Renal cortical epithelial cell (primary cell): ENCODE measurements at regions not wholly inside any gene's neighbourhood (a gene's known extent, or its start where the extent isn't known, plus 50 kb on each side); places are given as distances from the start of the nearest gene placed in this dataset.

ENCODE experiments used
- DNase-seq: peaks from one replicate; pipeline ENCODE4 v3.0.0-alpha.2; 2011; ENCODE audit warnings: low read depth

DNA sequence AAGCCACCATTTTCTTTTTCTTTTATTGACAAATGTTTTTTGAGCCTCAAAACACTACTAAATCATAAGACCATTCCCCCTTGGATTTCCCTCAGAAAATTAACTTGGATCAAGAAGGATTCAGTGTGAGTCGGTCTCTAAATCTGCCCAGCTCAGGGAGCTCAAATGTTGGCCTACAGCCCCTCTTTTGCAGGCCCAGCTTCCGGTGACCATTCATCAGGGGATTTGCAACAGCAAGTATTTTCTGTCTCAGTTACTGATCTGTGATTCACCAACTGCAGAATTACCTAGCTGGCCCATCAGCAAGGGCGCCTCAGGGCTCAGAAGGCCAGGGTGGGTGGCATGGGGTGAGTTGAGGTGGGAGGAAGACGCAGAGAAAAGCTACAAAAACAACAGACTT is 318.1 kb downstream of the CDC5L start:
- DNase-seq: no peak

GRCh38 chr6:44706011-44706410 is 318.5 kb downstream of the CDC5L start:
- no peak for DNase-seq

DNA sequence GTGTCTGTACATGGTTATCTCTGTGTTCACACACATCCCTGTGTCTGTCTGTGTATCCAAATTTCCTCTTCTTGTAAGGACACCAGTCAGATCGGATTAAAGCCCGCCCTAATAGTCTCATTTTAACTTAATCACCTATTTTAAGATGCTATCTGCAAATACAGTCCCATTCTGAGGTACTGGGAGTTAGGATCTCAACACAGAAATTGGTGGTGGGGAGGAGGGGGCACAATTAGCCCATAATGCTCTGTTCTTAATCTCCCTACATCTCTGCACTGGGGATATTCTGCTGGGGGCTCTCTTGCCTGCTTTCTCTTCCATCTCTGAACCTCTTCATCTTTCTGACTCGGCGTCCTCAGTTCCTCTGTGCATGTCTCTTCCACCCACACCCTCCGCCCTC is 320.7 kb downstream of the CDC5L start:
- no peak for DNase-seq

DNA sequence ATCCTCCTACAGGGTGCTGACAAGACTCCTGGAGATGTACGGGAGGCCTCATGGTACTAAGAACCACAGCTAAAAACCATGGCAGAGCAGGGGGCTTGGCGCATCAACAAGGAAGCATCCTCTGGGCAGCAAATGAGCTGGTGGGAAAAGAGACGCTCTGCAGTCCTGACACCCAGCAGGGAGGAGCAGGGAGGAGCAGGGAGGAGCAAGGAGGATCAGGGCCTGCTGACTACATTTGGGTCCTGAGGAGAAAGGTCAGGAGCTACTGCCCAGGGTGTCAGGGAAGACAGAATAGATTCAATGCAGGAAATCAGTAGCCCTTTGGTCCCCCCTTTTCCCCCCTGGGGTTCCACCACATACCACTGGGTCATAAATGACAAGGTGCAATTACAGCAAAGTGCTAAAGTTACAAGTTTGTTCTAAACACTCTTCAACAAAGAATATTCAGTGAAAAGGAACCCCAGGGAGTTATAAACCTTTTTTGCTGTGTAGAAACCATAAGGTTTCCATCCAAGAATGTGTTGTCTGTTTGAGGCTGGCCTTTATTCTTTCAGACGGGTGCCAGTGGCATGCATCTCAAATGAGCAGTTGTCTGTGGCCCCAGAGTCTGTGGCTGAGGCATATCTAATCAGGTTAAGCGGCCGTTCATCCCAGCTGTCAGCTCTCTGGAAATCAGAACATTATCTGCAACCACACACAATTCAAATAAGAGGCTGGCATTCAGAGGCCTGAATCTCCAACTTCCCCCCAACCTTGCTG is 325.0 kb downstream of the CDC5L start:
- DNase-seq: no peak

DNA sequence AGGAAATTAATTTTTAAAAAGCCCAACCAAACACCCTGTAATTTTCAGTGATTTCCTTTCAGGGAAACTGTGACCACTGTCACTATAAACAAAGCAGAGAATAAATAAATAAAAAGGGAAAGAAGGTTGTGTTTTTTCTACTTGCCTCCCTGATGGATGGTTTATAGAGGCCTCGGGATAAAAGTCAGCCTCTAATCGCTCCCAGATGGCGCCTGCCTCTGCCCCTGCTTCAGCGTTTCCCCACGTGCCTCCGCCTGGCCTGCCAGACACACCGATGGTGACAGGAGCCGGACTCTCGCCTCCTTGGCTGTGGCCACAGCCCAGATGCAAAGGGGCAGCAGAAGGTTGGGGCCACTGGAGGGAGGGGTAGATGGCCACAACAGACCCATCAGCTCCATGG is 327.7 kb downstream of the CDC5L start:
- no peak for DNase-seq

DNA sequence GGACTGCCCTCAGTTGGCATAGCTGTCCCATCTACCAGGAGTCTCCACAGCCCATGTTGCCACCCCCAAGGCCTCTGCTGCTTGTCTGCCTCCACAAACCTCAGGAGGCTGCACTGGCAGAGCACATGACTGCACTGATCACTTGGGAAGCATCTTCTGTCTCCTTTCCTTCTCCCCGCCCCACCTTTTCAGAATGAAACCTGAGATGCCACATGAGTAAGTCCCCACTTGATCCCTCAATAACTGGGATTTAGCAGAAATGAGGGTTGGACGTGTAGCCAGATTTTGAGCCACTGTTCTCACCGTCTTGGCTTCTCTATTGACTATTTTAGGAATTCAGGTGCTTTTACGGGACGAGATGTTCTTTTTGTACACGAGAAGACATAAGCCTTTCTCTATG is 328.4 kb downstream of the CDC5L start:
- no peak for DNase-seq

DNA sequence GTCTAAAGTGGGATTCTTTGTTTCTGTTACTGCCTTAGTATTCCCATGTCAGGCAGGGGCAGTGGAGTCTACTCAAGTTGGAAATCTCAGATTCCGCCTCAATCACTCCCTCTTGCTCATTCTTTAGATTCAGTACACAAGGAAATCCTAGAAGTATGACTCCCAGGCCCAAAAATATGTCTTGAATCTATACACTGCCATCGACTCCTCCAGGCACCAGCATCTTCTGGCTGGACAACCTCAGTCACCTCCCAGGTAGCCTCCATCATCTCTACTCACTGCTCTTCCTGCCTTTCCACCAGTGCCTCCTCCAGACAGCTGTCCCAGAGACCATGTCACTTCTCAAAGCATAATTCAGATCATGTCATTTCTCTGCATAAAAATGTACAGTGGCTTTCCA is 329.9 kb downstream of the CDC5L start:
- DNase-seq: no peak

DNA sequence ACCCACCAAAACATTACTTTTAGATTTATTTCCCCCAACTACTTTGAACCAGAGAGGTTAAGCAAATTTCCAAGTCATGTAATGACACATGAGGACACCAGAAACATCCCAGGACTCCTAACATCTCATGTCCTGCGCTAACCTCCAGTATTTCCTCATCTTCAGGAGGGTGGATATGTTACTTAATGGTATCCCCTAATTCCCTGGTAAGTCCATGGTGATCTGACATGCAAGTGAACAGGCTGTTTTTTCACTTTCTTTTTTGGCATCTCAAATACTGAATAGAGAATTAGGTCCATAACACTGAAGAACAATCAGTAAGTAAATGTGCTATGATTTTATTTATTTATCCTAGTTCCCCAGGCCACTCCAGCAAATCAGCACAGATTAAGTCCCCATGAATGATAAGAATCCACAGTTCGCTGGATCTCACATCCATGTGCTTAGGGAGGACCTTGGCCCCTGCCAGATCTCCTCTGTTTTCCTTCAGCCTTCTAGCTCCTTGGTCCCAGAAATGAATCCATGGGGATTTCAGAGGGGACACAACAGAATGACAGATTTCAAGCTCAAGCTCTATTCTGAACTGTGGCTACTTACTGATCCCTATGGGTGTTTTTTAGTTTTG is 334.6 kb downstream of the CDC5L start:
- no peak for DNase-seq

DNA sequence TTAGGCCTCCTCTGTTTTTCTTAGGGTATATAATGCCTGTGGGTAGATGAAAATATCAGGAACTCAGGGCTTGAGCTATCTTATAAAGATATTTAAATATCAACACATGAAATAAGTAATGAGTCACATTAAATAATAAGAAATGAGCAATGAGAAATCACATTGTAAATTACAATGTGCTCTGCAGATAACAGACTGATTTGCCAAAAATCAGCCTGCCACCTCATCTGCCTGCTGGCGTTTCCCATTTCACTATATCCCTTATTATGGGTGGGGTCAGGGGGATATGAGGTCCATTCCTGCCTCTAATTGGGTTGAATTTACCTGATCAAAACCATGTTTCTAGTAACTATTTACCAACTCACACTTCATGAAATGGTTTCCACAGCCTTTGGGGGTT is 335.2 kb downstream of the CDC5L start:
- DNase-seq: no peak

DNA sequence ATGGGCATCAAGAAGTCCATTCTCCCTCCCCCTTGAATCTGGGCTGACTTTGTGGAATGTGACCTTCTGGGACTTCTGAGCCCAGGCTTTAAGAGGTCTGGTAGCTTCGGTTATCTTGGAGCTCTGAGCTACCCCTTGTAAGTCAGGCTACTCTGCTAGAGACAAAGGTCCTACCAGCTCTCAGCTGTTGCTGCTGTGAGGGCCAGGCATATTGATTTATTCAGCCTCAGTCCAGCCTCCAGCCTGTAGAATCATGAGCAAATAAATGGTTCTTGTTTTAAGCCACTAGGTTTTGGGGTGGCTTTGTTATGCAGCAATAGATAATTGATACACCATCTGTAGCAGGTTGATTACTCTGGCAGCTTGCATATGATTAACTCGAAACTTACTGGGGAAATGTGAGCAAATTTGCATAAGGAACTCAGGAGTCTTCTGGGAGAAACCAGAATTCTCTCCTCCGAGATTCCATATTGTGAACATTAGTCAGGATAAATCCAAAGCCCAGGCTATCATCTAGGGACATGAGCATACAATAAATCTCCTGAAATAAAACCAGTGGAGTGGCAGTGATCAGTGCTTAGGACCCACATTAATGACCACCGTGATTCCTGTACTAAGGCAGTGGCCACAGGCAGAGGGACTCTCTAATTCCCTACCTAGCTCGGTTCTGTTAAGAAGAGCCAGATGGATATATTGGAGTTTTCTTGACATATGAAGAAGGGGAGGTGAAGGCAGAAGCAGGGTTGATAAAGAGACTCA is 336.1 kb downstream of the CDC5L start:
- DNase-seq: no peak

- no peak for DNase-seq
Observed at GRCh38 chr6:44725070-44725469, 337.6 kb downstream of the CDC5L start.

GRCh38 chr6:44727651-44728630 is 340.4 kb downstream of the CDC5L start:
- no peak for DNase-seq

DNA sequence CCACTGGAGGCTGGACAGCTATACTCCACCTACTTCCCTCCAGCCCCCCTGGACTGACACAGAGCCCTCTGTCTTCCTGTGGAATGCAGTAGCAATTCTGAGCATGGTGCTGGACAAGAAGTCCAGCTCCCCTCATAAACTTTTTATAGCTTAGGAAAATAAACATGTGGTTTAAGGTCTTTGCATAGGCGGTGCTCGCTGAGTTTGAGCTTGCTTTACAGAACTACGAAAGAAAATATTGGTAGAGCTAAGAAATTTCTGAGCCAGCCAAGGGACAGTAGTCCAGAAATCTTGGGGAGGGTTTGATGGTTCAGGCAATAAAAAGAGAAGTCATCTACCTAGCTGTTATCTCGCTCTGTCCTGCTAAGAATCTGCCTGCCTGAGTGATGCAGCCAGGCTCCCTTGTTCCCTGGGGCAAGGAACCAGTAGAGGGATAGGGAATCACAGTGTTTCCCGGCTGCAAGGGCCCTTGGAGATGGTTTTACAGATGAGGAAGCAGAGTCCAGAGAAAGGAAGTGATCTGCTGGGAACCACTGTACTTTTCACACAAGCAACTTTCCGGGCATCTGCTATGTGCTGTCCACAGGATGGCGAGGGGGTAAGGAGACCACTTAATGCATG is 343.4 kb downstream of the CDC5L start:
- DNase-seq: peak; percentile 73

- DNase-seq: peak; percentile 47
Observed at GRCh38 chr6:44731485-44732095, 344.1 kb downstream of the CDC5L start.

GRCh38 chr6:44732243-44732642 is 344.7 kb downstream of the CDC5L start:
- no peak for DNase-seq

DNA sequence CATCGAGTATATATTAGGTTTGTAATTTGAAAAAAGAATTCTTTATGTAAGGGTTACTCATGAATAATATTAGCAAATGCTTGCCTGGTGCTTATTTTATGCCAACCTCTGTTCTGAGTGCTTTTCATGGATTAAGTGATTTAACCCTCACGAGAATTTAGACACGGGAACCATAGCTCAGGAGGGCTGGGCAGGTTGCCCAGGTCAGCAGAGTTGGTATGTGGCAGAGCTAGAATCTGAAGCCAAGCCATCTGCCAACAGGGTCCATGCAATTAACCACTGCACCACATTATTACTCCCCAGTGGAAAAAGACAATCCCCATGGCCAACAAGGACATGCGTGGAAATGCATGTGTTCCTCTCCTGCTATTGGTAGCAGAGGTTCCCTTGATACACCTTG is 345.6 kb downstream of the CDC5L start:
- no peak for DNase-seq

GRCh38 chr6:44733868-44734267 is 346.4 kb downstream of the CDC5L start:
- DNase-seq: no peak

- DNase-seq: no peak
Observed at GRCh38 chr6:44734886-44735629, 347.6 kb downstream of the CDC5L start.

DNA sequence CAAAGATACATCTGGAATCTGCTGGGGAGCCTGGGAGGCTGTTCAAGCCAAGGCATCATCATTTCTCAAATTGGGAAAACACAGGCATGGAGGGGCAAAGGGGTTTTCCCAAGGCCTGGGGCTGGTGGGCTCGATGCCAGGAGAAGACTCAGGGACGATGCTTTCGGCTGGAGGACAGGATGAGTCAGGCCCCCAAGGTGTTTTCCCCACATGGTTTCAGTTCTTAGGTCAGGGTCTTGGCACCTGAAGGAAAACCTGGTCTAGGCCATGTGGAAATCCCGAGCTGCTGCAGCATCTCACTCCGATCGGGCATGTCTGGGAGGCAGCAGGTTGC is 348.1 kb downstream of the CDC5L start:
- peak; percentile 57 for DNase-seq

GRCh38 chr6:44737341-44737740 is 349.8 kb downstream of the CDC5L start:
- no peak for DNase-seq
